ENCODE measurements at regions not wholly inside any gene's neighbourhood (a gene's known extent, or its start where the extent isn't known, plus 50 kb on each side); places are given as distances from the start of the nearest gene placed in this dataset.

DNA sequence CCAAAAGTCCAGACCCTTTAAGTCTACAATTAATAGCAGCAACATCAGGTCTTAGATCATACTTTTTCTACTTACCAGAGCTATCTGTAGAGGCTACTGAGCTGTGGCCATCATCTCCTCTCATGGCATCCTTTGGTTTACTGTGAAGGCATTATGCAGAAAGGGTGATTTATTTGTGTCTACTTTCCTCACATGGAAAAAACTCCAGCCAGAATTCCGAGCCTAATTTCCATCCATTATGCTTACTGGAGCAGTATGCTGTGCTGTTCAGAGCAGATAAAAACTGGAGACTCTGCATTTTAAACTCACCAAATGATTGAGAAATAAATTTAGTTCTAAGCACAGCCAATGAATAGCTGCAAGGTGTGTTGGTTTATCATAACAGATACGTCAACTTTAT lies 581.8 kb downstream of the ETS1 start:
- TF ChIP-seq, protein P1, sequence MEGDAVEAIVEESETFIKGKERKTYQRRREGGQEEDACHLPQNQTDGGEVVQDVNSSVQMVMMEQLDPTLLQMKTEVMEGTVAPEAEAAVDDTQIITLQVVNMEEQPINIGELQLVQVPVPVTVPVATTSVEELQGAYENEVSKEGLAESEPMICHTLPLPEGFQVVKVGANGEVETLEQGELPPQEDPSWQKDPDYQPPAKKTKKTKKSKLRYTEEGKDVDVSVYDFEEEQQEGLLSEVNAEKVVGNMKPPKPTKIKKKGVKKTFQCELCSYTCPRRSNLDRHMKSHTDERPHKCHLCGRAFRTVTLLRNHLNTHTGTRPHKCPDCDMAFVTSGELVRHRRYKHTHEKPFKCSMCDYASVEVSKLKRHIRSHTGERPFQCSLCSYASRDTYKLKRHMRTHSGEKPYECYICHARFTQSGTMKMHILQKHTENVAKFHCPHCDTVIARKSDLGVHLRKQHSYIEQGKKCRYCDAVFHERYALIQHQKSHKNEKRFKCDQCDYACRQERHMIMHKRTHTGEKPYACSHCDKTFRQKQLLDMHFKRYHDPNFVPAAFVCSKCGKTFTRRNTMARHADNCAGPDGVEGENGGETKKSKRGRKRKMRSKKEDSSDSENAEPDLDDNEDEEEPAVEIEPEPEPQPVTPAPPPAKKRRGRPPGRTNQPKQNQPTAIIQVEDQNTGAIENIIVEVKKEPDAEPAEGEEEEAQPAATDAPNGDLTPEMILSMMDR (conservative IDR thresholded peaks at IDR 0.05; ENCODE audit: low read length), result no peak
- no peak for TF ChIP-seq EZH2phosphoT487 (IDR thresholded peaks at IDR 0.05; ENCODE audit: borderline replicate concordance, low read depth, low read length)
